Activated naive CD4-positive, alpha-beta T cell treated with anti-CD3 and anti-CD28 coated beads, Interleukin-2, amount 10 ng/mL, durations not matched to agents 7 days and 5 days (primary cell): ENCODE measurements at regions not wholly inside any gene's neighbourhood (a gene's known extent, or its start where the extent isn't known, plus 50 kb on each side); places are given as distances from the start of the nearest gene placed in this dataset.
A peak's percentile ranks its signal among the peaks of the same experiment; 100 is the strongest.
"Not testable (repeated sequence)": the region's sequence is repeated elsewhere in the genome, so short reads cannot be mapped to it uniquely, and the experiment has no call there.

Experiments
- CTCF ChIA-PET: fragments of 350-600 bp; sonication (Branson Sonifier 250); formaldehyde crosslinking; loops from one replicate; lab custom pipeline; 2021; ENCODE audit warnings: antibody characterized with exemption; lab: Charles Lee
- DNase-seq: peaks from one replicate; pipeline ENCODE4 v3.0.0-alpha.2; 2020
- H3K27ac Mint-ChIP-seq: one replicate; pipeline ENCODE4 v1.8.0; 2021; ENCODE audit warnings: mild to moderate bottlenecking, moderate library complexity, mixed read lengths
- H3K27me3 Mint-ChIP-seq: one replicate; pipeline ENCODE4 v1.8.0; 2021; ENCODE audit warnings: mild to moderate bottlenecking, mixed read lengths
- H3K36me3 Mint-ChIP-seq: one replicate; pipeline ENCODE4 v1.8.0; 2021; ENCODE audit warnings: mixed read lengths
- H3K4me1 Mint-ChIP-seq: one replicate; pipeline ENCODE4 v1.8.0; 2021; ENCODE audit warnings: mixed read lengths
- H3K4me3 Mint-ChIP-seq: one replicate; pipeline ENCODE4 v1.8.0; 2021; ENCODE audit warnings: mild to moderate bottlenecking, moderate library complexity, mixed read lengths
- H3K9me3 Mint-ChIP-seq: one replicate; pipeline ENCODE4 v1.8.0; 2021; ENCODE audit warnings: mixed read lengths

DNA sequence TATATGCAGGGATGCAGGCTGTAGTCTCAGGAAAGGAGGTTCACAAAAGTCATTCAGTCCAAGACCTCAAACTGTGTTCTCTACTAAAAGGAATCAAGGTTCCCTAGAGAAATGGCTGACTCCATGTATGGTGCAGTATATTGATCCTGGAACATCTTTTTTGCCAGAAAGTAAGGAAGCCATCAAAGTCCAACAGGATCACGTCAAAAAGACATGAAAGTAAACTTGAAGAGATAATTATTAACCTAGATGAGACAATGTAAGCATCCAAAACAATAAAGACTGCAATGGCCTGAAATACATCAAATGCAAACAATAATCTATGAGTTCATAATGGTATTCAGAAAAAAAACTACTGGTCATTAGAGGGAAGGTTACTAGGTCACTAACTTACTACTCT, 115.6 kb upstream of the FABP2 start:
- H3K36me3 Mint-ChIP-seq, CTCF ChIA-PET, H3K4me3 Mint-ChIP-seq, H3K4me1 Mint-ChIP-seq, H3K9me3 Mint-ChIP-seq, DNase-seq, H3K27me3 Mint-ChIP-seq, H3K27ac Mint-ChIP-seq: not testable (repeated sequence)

- H3K9me3 Mint-ChIP-seq, CTCF ChIA-PET, H3K27ac Mint-ChIP-seq, H3K4me3 Mint-ChIP-seq, H3K36me3 Mint-ChIP-seq, H3K27me3 Mint-ChIP-seq, DNase-seq, H3K4me1 Mint-ChIP-seq: not testable (repeated sequence)
Observed at GRCh38 chr4:119408561-119409224, 86.8 kb upstream of the FABP2 start.

GRCh38 chr4:119406721-119407460, 85.0 kb upstream of the FABP2 start:
- H3K9me3 Mint-ChIP-seq, H3K4me1 Mint-ChIP-seq, H3K36me3 Mint-ChIP-seq, H3K27ac Mint-ChIP-seq, H3K4me3 Mint-ChIP-seq, DNase-seq, CTCF ChIA-PET, H3K27me3 Mint-ChIP-seq: not testable (repeated sequence)

- H3K27me3 Mint-ChIP-seq, H3K36me3 Mint-ChIP-seq, CTCF ChIA-PET, H3K9me3 Mint-ChIP-seq, H3K4me3 Mint-ChIP-seq, H3K4me1 Mint-ChIP-seq, H3K27ac Mint-ChIP-seq, DNase-seq: not testable (repeated sequence)
Observed at GRCh38 chr4:119406041-119406440, 84.1 kb upstream of the FABP2 start.

GRCh38 chr4:119402322-119403308, 80.7 kb upstream of the FABP2 start:
- CTCF ChIA-PET, H3K27me3 Mint-ChIP-seq, H3K9me3 Mint-ChIP-seq, H3K4me1 Mint-ChIP-seq, H3K27ac Mint-ChIP-seq, H3K4me3 Mint-ChIP-seq, H3K36me3 Mint-ChIP-seq, DNase-seq: not testable (repeated sequence)

DNA sequence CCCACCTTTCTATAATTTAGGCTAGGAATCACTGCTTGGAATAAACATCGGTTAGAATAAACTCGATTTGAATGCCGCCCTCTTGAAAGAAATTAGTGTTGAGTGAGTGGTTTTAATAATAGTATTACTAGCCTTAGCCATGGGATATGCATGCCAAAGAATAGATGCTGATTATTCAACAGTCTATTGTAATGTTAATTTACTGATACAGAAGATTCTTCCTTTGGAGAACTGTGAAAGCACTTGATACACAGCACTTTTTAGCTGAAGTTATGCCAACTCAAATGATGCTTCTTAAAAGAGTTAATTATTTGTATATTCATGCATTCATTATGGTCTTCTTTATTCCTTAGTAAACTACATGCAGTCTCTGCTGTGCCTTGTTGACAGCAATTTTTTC, 73.8 kb upstream of the FABP2 start:
- H3K36me3 Mint-ChIP-seq, CTCF ChIA-PET, H3K27me3 Mint-ChIP-seq, H3K4me3 Mint-ChIP-seq, H3K4me1 Mint-ChIP-seq, H3K9me3 Mint-ChIP-seq, DNase-seq, H3K27ac Mint-ChIP-seq: not testable (repeated sequence)

DNA sequence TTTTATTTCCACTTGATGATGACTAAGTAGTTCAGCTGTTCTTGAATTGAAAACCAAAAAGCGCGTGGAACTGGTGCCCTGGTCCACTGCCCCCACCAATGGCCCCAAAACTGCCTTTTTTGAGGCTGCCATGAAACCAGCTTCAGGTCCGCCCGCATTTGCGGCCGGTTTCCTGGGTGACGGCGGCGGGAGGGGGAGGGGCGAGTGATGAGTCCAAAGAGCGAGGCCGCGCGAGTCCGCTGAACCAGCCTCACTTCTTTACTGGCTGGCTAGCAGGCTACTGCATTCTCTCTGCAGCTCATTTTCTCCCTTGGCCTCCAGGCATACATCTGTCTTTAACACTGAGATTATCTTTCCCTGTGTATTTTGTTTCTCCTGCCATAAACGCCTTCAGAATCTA, 72.9 kb upstream of the FABP2 start:
- Mint-ChIP-seq H3K27me3 (no peaks in the 10 kb centered on the region), H3K4me1 (no peaks in the 10 kb centered on the region), H3K27ac (no peak overlapping the region), H3K9me3 (no peaks in the 10 kb centered on the region), H3K36me3 (peaks cover 1% of the 10 kb centered on the region), H3K4me3 (no peak overlapping the region)
- CTCF ChIA-PET = no interaction called here
- DNase-seq = no peak

GRCh38 chr4:119388791-119389190, 66.9 kb upstream of the FABP2 start:
- H3K9me3 Mint-ChIP-seq, CTCF ChIA-PET, H3K27ac Mint-ChIP-seq, H3K4me3 Mint-ChIP-seq, H3K27me3 Mint-ChIP-seq, DNase-seq, H3K4me1 Mint-ChIP-seq, H3K36me3 Mint-ChIP-seq: not testable (repeated sequence)

- Mint-ChIP-seq H3K4me1 (peaks cover 50% of the 10 kb centered on the region), H3K27ac (peak overlapping the region; percentile 85)
- H3K4me3 Mint-ChIP-seq, H3K36me3 Mint-ChIP-seq, H3K9me3 Mint-ChIP-seq, H3K27me3 Mint-ChIP-seq, CTCF ChIA-PET: not testable (repeated sequence)
- DNase-seq = peak; percentile 52
Observed at GRCh38 chr4:119374616-119375015, 52.7 kb upstream of the FABP2 start.

GRCh38 chr4:119372316-119373062, 50.6 kb upstream of the FABP2 start:
- Mint-ChIP-seq H3K27ac (peak overlapping the region; percentile 9), H3K4me1 (peaks cover 58% of the 10 kb centered on the region)
- H3K27me3 Mint-ChIP-seq, H3K9me3 Mint-ChIP-seq, H3K36me3 Mint-ChIP-seq, DNase-seq, H3K4me3 Mint-ChIP-seq, CTCF ChIA-PET: not testable (repeated sequence)
